ENCODE measurements at regions not wholly inside any gene's neighbourhood (a gene's known extent, or its start where the extent isn't known, plus 50 kb on each side); places are given as distances from the start of the nearest gene placed in this dataset.
"Not testable (repeated sequence)": the region's sequence is repeated elsewhere in the genome, so short reads cannot be mapped to it uniquely, and the experiment has no call there.

GRCh38 chr14:22106700-22107697 is 433.4 kb upstream of the OR4E1 start:
- peaks cover 20% of the 10 kb centered on the region for H3K27me3 Mint-ChIP-seq (ENCODE audit: unreplicated experiment)
- H3K9me3 Mint-ChIP-seq (ENCODE audit: low read depth, unreplicated experiment) = no peaks in the 10 kb centered on the region
- no peak for TF ChIP-seq CTCF (IDR thresholded peaks at IDR 0.05; ENCODE audit: unreplicated experiment)
- CTCF ChIA-PET = no interaction called here
- H3K36me3 Mint-ChIP-seq (ENCODE audit: insufficient read depth, unreplicated experiment) = no peaks in the 10 kb centered on the region
- no peaks in the 10 kb centered on the region for H3K4me1 Mint-ChIP-seq (ENCODE audit: low read depth, unreplicated experiment)
- no peak for DNase-seq
- H3K27ac Mint-ChIP-seq (ENCODE audit: unreplicated experiment) = no peak overlapping the region
- H3K4me3 Mint-ChIP-seq (ENCODE audit: low read depth, unreplicated experiment) = no peak overlapping the region
- no TSS peak for BruUV-seq (replicated peaks)
- intact Hi-C loops (cut with micrococcal nuclease; ENCODE audit: unreplicated experiment) = no loop called here

- Mint-ChIP-seq H3K9me3 (ENCODE audit: low read depth, unreplicated experiment) (no peaks in the 10 kb centered on the region), H3K4me3 (ENCODE audit: low read depth, unreplicated experiment) (no peak overlapping the region), H3K36me3 (ENCODE audit: insufficient read depth, unreplicated experiment) (no peaks in the 10 kb centered on the region), H3K27ac (ENCODE audit: unreplicated experiment) (no peak overlapping the region), H3K27me3 (ENCODE audit: unreplicated experiment) (peaks cover 16% of the 10 kb centered on the region), H3K4me1 (ENCODE audit: low read depth, unreplicated experiment) (no peaks in the 10 kb centered on the region)
- no TSS peak for BruUV-seq (replicated peaks)
- intact Hi-C loops (cut with micrococcal nuclease; ENCODE audit: unreplicated experiment) = no loop called here
- DNase-seq = no peak
- CTCF ChIA-PET = interaction anchor here (0.7 kb wide), 1 partner anchor 21 kb away, joined by 3 read pairs; no protein-coding TSS in a partner anchor
- TF ChIP-seq CTCF (IDR thresholded peaks at IDR 0.05; ENCODE audit: unreplicated experiment) = no peak
These were observed 432.0 kb upstream of the OR4E1 start for GRCh38 chr14:22105624-22106006.

GRCh38 chr14:22105006-22105623 is 431.5 kb upstream of the OR4E1 start:
- CTCF ChIA-PET = interaction anchor here (0.7 kb wide), 1 partner anchor 21 kb away, joined by 3 read pairs; no protein-coding TSS in a partner anchor
- H3K27ac Mint-ChIP-seq (ENCODE audit: unreplicated experiment) = no peak overlapping the region
- no peak for TF ChIP-seq CTCF (IDR thresholded peaks at IDR 0.05; ENCODE audit: unreplicated experiment)
- H3K4me3 Mint-ChIP-seq (ENCODE audit: low read depth, unreplicated experiment) = no peak overlapping the region
- no peaks in the 10 kb centered on the region for H3K4me1 Mint-ChIP-seq (ENCODE audit: low read depth, unreplicated experiment)
- intact Hi-C loops (cut with micrococcal nuclease; ENCODE audit: unreplicated experiment) = no loop called here
- H3K9me3 Mint-ChIP-seq (ENCODE audit: low read depth, unreplicated experiment) = no peaks in the 10 kb centered on the region
- no TSS peak for BruUV-seq (replicated peaks)
- H3K36me3 Mint-ChIP-seq (ENCODE audit: insufficient read depth, unreplicated experiment) = no peaks in the 10 kb centered on the region
- peaks cover 16% of the 10 kb centered on the region for H3K27me3 Mint-ChIP-seq (ENCODE audit: unreplicated experiment)
- DNase-seq = no peak

- not testable (repeated sequence) for H3K4me1 Mint-ChIP-seq (ENCODE audit: low read depth, unreplicated experiment); BruUV-seq (replicated peaks); H3K36me3 Mint-ChIP-seq (ENCODE audit: insufficient read depth, unreplicated experiment); H3K27ac Mint-ChIP-seq (ENCODE audit: unreplicated experiment); H3K4me3 Mint-ChIP-seq (ENCODE audit: low read depth, unreplicated experiment); DNase-seq; H3K9me3 Mint-ChIP-seq (ENCODE audit: low read depth, unreplicated experiment)
- H3K27me3 Mint-ChIP-seq (ENCODE audit: unreplicated experiment) = peaks cover 11% of the 10 kb centered on the region
- intact Hi-C loops (cut with micrococcal nuclease; ENCODE audit: unreplicated experiment) = loop anchor here (1.0 to 5.0 kb wide), 3 partner anchors 16 to 184 kb away; no protein-coding TSS in a partner anchor
- CTCF ChIA-PET = interaction anchor here (0.6 to 1.6 kb wide), 15 partner anchors 9 to 770 kb away, joined by 3 to 33 read pairs (median 4); no protein-coding TSS in a partner anchor
These were observed 427.1 kb upstream of the OR4E1 start for GRCh38 chr14:22100764-22101120.

Data from Calu3 (cell line).